ENCODE measurements at regions not wholly inside any gene's neighbourhood (a gene's known extent, or its start where the extent isn't known, plus 50 kb on each side); places are given as distances from the start of the nearest gene placed in this dataset.

GRCh38 chr4:108317377-108317776 lies 148.6 kb upstream of the LEF1 start:
- ChIA-PET POLR2A (no interaction called here), CTCF (no interaction called here)
- Mint-ChIP-seq H3K9me3 (ENCODE audit: insufficient read depth) (peaks cover 2% of the 10 kb centered on the region), H3K27me3 (no peaks in the 10 kb centered on the region), H3K27ac (no peak overlapping the region), H3K4me1 (no peaks in the 10 kb centered on the region), H3K4me3 (no peak overlapping the region)
- H3K9ac ChIP-seq (ENCODE audit: low read length): no peak overlapping the region
- no peaks in the 10 kb centered on the region for H3K27me3 ChIP-seq (replicated peaks in 1 of 4; ENCODE audit: control extremely low read depth in 1 of 4, control insufficient read depth in 3 of 4, insufficient read depth in 4 of 4, low read length in 3 of 4)
- intact Hi-C loops (cut with micrococcal nuclease): no loop called here
- no peak overlapping the region for H3K4me3 ChIP-seq (ENCODE audit: control extremely low read depth in 1 of 5, extremely low read depth in 1 of 5, insufficient read depth in 1 of 5, low read depth in 2 of 5, low read length in 4 of 5)
- no CpG with 5 or more reads among the region's 1 CpG for WGBS (ENCODE audit: insufficient coverage)
- H3K79me2 ChIP-seq (ENCODE audit: control insufficient read depth, insufficient read depth, low read length): no peaks in the 10 kb centered on the region
- DNase-seq (no peak), ATAC-seq (ENCODE audit: low read depth) (no peak)
- H3K27ac ChIP-seq (ENCODE audit: low read length in 2 of 2): no peak overlapping the region
- TF ChIP-seq EZH2 (IDR thresholded peaks at IDR 0.05; ENCODE audit: borderline replicate concordance, insufficient read depth, low read depth, low read length, poor library complexity, severe bottlenecking) (no peak), CTCF (IDR thresholded peaks at IDR 0.05) (no peak)
- H3K4me2 ChIP-seq (replicated peaks; ENCODE audit: low read depth, low read length, poor library complexity, severe bottlenecking): no peak overlapping the region
- no peaks in the 10 kb centered on the region for H3K36me3 ChIP-seq (replicated peaks in 1 of 2; ENCODE audit: control extremely low read depth in 1 of 2, control insufficient read depth in 1 of 2, extremely low read depth in 1 of 2, insufficient read depth in 2 of 2, low read length in 1 of 2)
- H3K4me1 ChIP-seq (ENCODE audit: control insufficient read depth in 2 of 2, insufficient read depth in 2 of 2, low read length in 2 of 2): no peaks in the 10 kb centered on the region
- H4K20me1 ChIP-seq (ENCODE audit: control insufficient read depth, insufficient read depth, low read length, poor library complexity, severe bottlenecking): no peaks in the 10 kb centered on the region
- H2AFZ ChIP-seq (ENCODE audit: insufficient read depth, low read depth, low read length, poor library complexity, severe bottlenecking): no peak overlapping the region
- H3K9me3 ChIP-seq (ENCODE audit: control extremely low read depth in 1 of 3, control insufficient read depth in 2 of 3, insufficient read depth in 1 of 3, low read length in 2 of 3): peaks cover 0 to under 1% (median 0%) of the 10 kb centered on the region in 3 donors

GRCh38 chr4:108315694-108316093 lies 147.0 kb upstream of the LEF1 start:
- no peaks in the 10 kb centered on the region for H3K9me3 ChIP-seq (ENCODE audit: control extremely low read depth in 1 of 3, control insufficient read depth in 2 of 3, insufficient read depth in 1 of 3, low read length in 2 of 3)
- WGBS (ENCODE audit: insufficient coverage): no CpG with 5 or more reads among the region's 3 CpGs

More at GRCh38 chr4:108315694-108316093, 147.0 kb upstream of the LEF1 start:
- H3K79me2 ChIP-seq (ENCODE audit: control insufficient read depth, insufficient read depth, low read length): no peaks in the 10 kb centered on the region
- no peak overlapping the region for H3K4me3 ChIP-seq (ENCODE audit: control extremely low read depth in 1 of 5, extremely low read depth in 1 of 5, insufficient read depth in 1 of 5, low read depth in 2 of 5, low read length in 4 of 5)
- H3K36me3 ChIP-seq (replicated peaks in 1 of 2; ENCODE audit: control extremely low read depth in 1 of 2, control insufficient read depth in 1 of 2, extremely low read depth in 1 of 2, insufficient read depth in 2 of 2, low read length in 1 of 2): no peaks in the 10 kb centered on the region
- Mint-ChIP-seq H3K4me3 (no peak overlapping the region), H3K27ac (no peak overlapping the region), H3K9me3 (ENCODE audit: insufficient read depth) (no peaks in the 10 kb centered on the region), H3K27me3 (no peaks in the 10 kb centered on the region), H3K4me1 (no peaks in the 10 kb centered on the region)
- no peak for ATAC-seq (ENCODE audit: low read depth)
- no peaks in the 10 kb centered on the region for H3K27me3 ChIP-seq (replicated peaks in 1 of 4; ENCODE audit: control extremely low read depth in 1 of 4, control insufficient read depth in 3 of 4, insufficient read depth in 4 of 4, low read length in 3 of 4)
- no peak overlapping the region for H3K4me2 ChIP-seq (replicated peaks; ENCODE audit: low read depth, low read length, poor library complexity, severe bottlenecking)
- H3K9ac ChIP-seq (ENCODE audit: low read length): no peak overlapping the region
- H4K20me1 ChIP-seq (ENCODE audit: control insufficient read depth, insufficient read depth, low read length, poor library complexity, severe bottlenecking): no peaks in the 10 kb centered on the region
- ChIA-PET CTCF (no interaction called here), POLR2A (no interaction called here)
- no peaks in the 10 kb centered on the region for H3K4me1 ChIP-seq (ENCODE audit: control insufficient read depth in 2 of 2, insufficient read depth in 2 of 2, low read length in 2 of 2)
- H3K27ac ChIP-seq (ENCODE audit: low read length in 2 of 2): no peak overlapping the region
- no peak for DNase-seq
- no peak for TF ChIP-seq EZH2 (IDR thresholded peaks at IDR 0.05; ENCODE audit: borderline replicate concordance, insufficient read depth, low read depth, low read length, poor library complexity, severe bottlenecking)
- no peak for TF ChIP-seq CTCF (IDR thresholded peaks at IDR 0.05)
- H2AFZ ChIP-seq (ENCODE audit: insufficient read depth, low read depth, low read length, poor library complexity, severe bottlenecking): no peak overlapping the region
- intact Hi-C loops (cut with micrococcal nuclease): no loop called here

Data from B cell (primary cell).